Activated CD8-positive, alpha-beta memory T cell treated with anti-CD3 and anti-CD28 coated beads, Interleukin-2, amount 50 U/mL, for 48 hours (primary cell): ENCODE measurements at regions not wholly inside any gene's neighbourhood (a gene's known extent, or its start where the extent isn't known, plus 50 kb on each side); places are given as distances from the start of the nearest gene placed in this dataset.

ENCODE experiments used
- DNase-seq: peaks from one replicate; pipeline ENCODE4 v3.0.0-alpha.2; 2020

DNA sequence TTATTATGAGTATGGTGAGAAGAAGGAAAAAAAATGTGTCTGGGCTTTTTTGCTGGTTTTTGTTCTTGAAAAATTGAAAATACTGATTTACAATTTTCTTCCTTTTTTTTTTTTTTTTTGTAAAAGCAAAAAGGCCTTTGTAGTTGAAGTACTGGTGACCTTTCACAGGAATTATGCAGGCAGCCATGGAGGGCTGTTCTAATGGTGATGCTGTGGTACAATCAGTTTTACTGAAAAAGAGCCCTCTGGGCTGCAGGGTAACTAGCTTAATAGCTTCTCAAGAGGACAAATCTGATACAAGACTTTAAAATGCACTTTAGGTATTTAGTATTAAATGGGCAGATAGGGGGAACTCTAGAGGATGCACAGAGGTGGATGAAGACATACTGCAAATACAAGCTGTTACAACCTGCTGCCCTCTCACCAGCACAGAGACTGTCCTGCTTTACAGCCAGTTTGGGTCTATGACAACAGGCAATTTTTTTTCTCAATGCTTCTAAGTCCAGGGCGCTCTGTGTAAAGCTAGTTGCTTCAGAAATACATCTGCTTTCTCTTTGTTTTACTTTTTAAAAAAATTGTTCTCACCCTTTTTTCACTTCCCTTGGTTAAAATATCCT lies 61.6 kb upstream of the HS3ST5 start:
- no peak for DNase-seq

DNA sequence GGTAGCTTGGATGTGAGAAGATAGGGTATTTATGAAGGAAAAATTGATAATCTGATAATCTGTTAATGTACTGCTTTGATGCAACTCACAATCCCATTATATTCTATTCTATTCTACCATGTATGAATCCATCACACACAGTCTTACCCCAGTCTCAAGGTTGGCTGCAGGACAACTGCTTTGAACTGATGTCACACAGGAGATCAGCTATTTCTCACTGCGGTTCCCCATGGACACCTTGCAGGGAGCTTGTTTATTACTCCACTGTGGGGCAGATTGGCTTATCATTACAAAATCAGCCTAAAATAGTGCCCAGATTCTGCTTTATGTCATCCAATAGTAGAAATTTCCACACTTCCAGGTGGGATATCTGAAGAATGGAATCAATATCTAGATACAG lies 61.0 kb upstream of the HS3ST5 start:
- no peak for DNase-seq

DNA sequence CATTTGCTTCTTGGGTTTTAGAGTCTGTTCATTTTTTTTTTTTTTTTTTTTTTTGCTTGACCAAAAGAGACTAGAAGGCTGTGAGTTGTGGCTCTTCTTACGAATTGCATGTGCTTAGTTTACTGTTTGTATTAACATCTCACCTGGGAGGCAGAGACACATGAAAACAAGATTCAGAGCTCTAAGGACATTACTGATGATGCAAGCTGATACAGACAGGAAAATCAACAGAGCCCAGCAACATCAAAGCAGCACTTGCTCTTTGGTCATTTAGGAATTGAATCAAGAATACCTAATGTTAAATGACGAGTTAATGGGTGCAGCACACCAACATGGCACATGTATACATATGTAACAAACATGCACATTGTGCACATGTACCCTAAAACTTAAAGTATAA lies 55.7 kb upstream of the HS3ST5 start:
- no peak for DNase-seq
